HEK293T (cell line): ENCODE measurements at regions not wholly inside any gene's neighbourhood (a gene's known extent, or its start where the extent isn't known, plus 50 kb on each side); places are given as distances from the start of the nearest gene placed in this dataset.

ENCODE experiments used
- CTCF ChIA-PET: fragments of 350-600 bp; formaldehyde crosslinking; extraction: SDS; loops from one replicate; lab custom pipeline; 2021; ENCODE audit warnings: antibody characterized with exemption, inconsistent platforms; lab: Yijun Ruan, JAX
- POLR2A ChIA-PET: fragments of 350-600 bp; formaldehyde crosslinking; extraction: SDS; loops from one replicate; lab custom pipeline; 2020; ENCODE audit warnings: antibody characterized with exemption, inconsistent platforms; lab: Yijun Ruan, JAX
- DNase-seq: peaks from one replicate; pipeline ENCODE4 v3.0.0; 2012; ENCODE audit warnings: mixed read lengths; ENCODE audit errors: extremely low spot score
- ARNT ChIP-seq: fragments of 450-650 bp; IDR thresholded peaks from 2 replicates; pipeline ENCODE4 v1.6.1; 2017; ENCODE audit warnings: mild to moderate bottlenecking
- BHLHE40 ChIP-seq: fragments of 450-650 bp; IDR thresholded peaks from 2 replicates; pipeline ENCODE4 v1.6.1; 2016; ENCODE audit warnings: mild to moderate bottlenecking, moderate library complexity, borderline replicate concordance
- CTBP1 ChIP-seq: fragments of 450-650 bp; IDR thresholded peaks from 2 replicates; pipeline ENCODE4 v1.6.1; 2016; ENCODE audit warnings: borderline replicate concordance
- ELF4 ChIP-seq: fragments of 450-650 bp; IDR thresholded peaks from 2 replicates; pipeline ENCODE4 v1.6.1; 2017; ENCODE audit warnings: antibody characterized with exemption
- FOXA1 ChIP-seq: fragments of 450-650 bp; IDR thresholded peaks from 2 replicates; pipeline ENCODE4 v1.6.1; 2016; ENCODE audit warnings: mild to moderate bottlenecking
- FOXK2 ChIP-seq: fragments of 450-650 bp; IDR thresholded peaks from 2 replicates; pipeline ENCODE4 v1.6.1; 2016; ENCODE audit warnings: mild to moderate bottlenecking
- FOXM1 ChIP-seq: fragments of 450-650 bp; IDR thresholded peaks from 2 replicates; pipeline ENCODE4 v1.6.1; 2017; ENCODE audit warnings: mild to moderate bottlenecking, borderline replicate concordance
- HDGF ChIP-seq: fragments of 450-650 bp; IDR thresholded peaks from 2 replicates; pipeline ENCODE4 v1.6.1; 2017; ENCODE audit warnings: antibody characterized with exemption, borderline replicate concordance
- L3MBTL2 ChIP-seq: fragments of 450-650 bp; conservative IDR thresholded peaks from 2 replicates; pipeline ENCODE4 v1.6.1; 2016; ENCODE audit warnings: mild to moderate bottlenecking
- LEF1 ChIP-seq: fragments of 450-650 bp; IDR thresholded peaks from 2 replicates; pipeline ENCODE4 v1.6.1; 2017; ENCODE audit warnings: mild to moderate bottlenecking, borderline replicate concordance
- NFRKB ChIP-seq: fragments of 450-650 bp; IDR thresholded peaks from 2 replicates; pipeline ENCODE4 v1.6.1; 2016; ENCODE audit warnings: mild to moderate bottlenecking, moderate library complexity
- PKNOX1 ChIP-seq: fragments of 450-650 bp; IDR thresholded peaks from 2 replicates; pipeline ENCODE4 v1.6.1; 2016
- SP1 ChIP-seq: fragments of 450-650 bp; IDR thresholded peaks from 2 replicates; pipeline ENCODE4 v1.6.1; 2017
- SUZ12 ChIP-seq: fragments of 450-650 bp; IDR thresholded peaks from 2 replicates; pipeline ENCODE4 v1.6.1; 2016; ENCODE audit warnings: mild to moderate bottlenecking
- TARDBP ChIP-seq: fragments of 450-650 bp; IDR thresholded peaks from 2 replicates; pipeline ENCODE4 v1.6.1; 2016
- ZNF384 ChIP-seq: fragments of 450-650 bp; IDR thresholded peaks from 2 replicates; pipeline ENCODE4 v1.6.1; 2016

- TF ChIP-seq LEF1, result no peak
- TF ChIP-seq PKNOX1, result no peak
- TF ChIP-seq TARDBP, result no peak
- TF ChIP-seq ARNT, result no peak
- TF ChIP-seq FOXM1, result no peak
- no peak for TF ChIP-seq CTBP1
- no peak for TF ChIP-seq ZNF384
- no peak for TF ChIP-seq SP1
- no peak for TF ChIP-seq L3MBTL2
- no peak for TF ChIP-seq FOXK2
- no peak for TF ChIP-seq SUZ12
- TF ChIP-seq BHLHE40, result no peak
- TF ChIP-seq FOXA1, result no peak
- TF ChIP-seq ELF4, result no peak
- no peak for TF ChIP-seq HDGF
- TF ChIP-seq NFRKB, result no peak
- ChIA-PET POLR2A (no interaction called here), CTCF (no interaction called here)
- DNase-seq, result no peak
Observed at GRCh38 chr4:114401483-114401882, 197.1 kb upstream of the UGT8 start.

- peak; percentile 11 for DNase-seq
- CTCF ChIA-PET, result no interaction called here
- TF ChIP-seq ZNF384 (no peak), ELF4 (no peak), NFRKB (no peak), FOXA1 (no peak), LEF1 (no peak), FOXK2 (no peak), FOXM1 (no peak), SP1 (no peak), TARDBP (no peak), HDGF (no peak), L3MBTL2 (no peak), PKNOX1 (no peak), ARNT (no peak), CTBP1 (no peak), SUZ12 (no peak), BHLHE40 (no peak)
- POLR2A ChIA-PET, result no interaction called here
Observed at GRCh38 chr4:114417214-114417613, 181.4 kb upstream of the UGT8 start.

- TF ChIP-seq CTBP1 (no peak), HDGF (no peak), TARDBP (no peak), FOXA1 (no peak), ZNF384 (no peak), FOXM1 (no peak), L3MBTL2 (no peak), NFRKB (no peak)
- POLR2A ChIA-PET, result no interaction called here
- CTCF ChIA-PET, result no interaction called here
- DNase-seq, result no peak
Observed at GRCh38 chr4:114420069-114420468, 178.5 kb upstream of the UGT8 start.

- no peak for DNase-seq
- TF ChIP-seq LEF1 (no peak), NFRKB (no peak), FOXA1 (no peak), CTBP1 (no peak), SP1 (no peak), FOXK2 (no peak), SUZ12 (no peak), BHLHE40 (no peak), PKNOX1 (no peak), ELF4 (no peak), L3MBTL2 (no peak), HDGF (no peak)
- ChIA-PET POLR2A (no interaction called here), CTCF (no interaction called here)
Observed at GRCh38 chr4:114423582-114423981, 175.0 kb upstream of the UGT8 start.

- no peak for DNase-seq
- POLR2A ChIA-PET, result no interaction called here
- CTCF ChIA-PET, result no interaction called here
- no peak for TF ChIP-seq TARDBP
- TF ChIP-seq LEF1, result no peak
- TF ChIP-seq L3MBTL2, result no peak
- TF ChIP-seq PKNOX1, result no peak
Observed at GRCh38 chr4:114435116-114435515, 163.5 kb upstream of the UGT8 start.

- CTCF ChIA-PET, result no interaction called here
- DNase-seq, result no peak
Observed at GRCh38 chr4:114442856-114443255, 155.8 kb upstream of the UGT8 start.

More at GRCh38 chr4:114442856-114443255, 155.8 kb upstream of the UGT8 start:
- no peak for TF ChIP-seq L3MBTL2
- TF ChIP-seq FOXA1, result no peak
- no peak for TF ChIP-seq LEF1
- TF ChIP-seq TARDBP, result no peak
- no peak for TF ChIP-seq ELF4
- TF ChIP-seq ZNF384, result no peak
- no peak for TF ChIP-seq ARNT
- TF ChIP-seq SP1, result no peak
- TF ChIP-seq FOXM1, result no peak
- TF ChIP-seq BHLHE40, result no peak
- TF ChIP-seq PKNOX1, result no peak
- TF ChIP-seq NFRKB, result no peak
- POLR2A ChIA-PET, result no interaction called here
